Right lobe of liver (tissue), 6 donors: ENCODE measurements at regions not wholly inside any gene's neighbourhood (a gene's known extent, or its start where the extent isn't known, plus 50 kb on each side); places are given as distances from the start of the nearest gene placed in this dataset.
A peak's percentile ranks its signal among the peaks of the same experiment; 100 is the strongest.

ENCODE experiments used
- ATAC-seq, 4 donors: fragments of 200-7000 bp; cut with Tn5 transposase; one replicate each; pipeline ENCODE4 v1.9.1; 2020; ENCODE audit warnings: mild to moderate bottlenecking in 4 of 4, moderate library complexity in 4 of 4
- DNase-seq, 3 donors: peaks; one replicate each; pipeline ENCODE4 v3.0.0-alpha.2; 2020
- H3K27ac ChIP-seq, 3 donors: fragments of 200-600 bp; one replicate each; pipeline ENCODE4 v1.8.0; 2022
- H3K27me3 ChIP-seq, 2 donors: fragments of 200-600 bp; one replicate each; pipeline ENCODE4 v1.8.0; 2022
- H3K36me3 ChIP-seq, 4 donors: fragments of 200-600 bp; sonication (generic) in 1 of 4; one replicate each; pipeline versions ENCODE4 v1.5.1 to v1.8.0; 2017 to 2022; ENCODE audit warnings: control low read depth in 1 of 4
- H3K4me1 ChIP-seq, 4 donors: fragments of 200-600 bp; sonication (generic) in 1 of 4; one replicate each; pipeline versions ENCODE4 v1.5.1 to v1.8.0; 2017 to 2022; ENCODE audit warnings: control low read depth in 1 of 4
- H3K4me3 ChIP-seq, 3 donors: fragments of 200-600 bp; one replicate each; pipeline ENCODE4 v1.8.0; 2022
- H3K9me3 ChIP-seq, 4 donors: fragments of 200-600 bp; sonication (generic) in 1 of 4; one replicate each; pipeline versions ENCODE4 v1.5.1 to v1.8.0; 2017 to 2022; ENCODE audit warnings: control low read depth in 1 of 4
- CTCF ChIP-seq, 4 donors: fragments of 200-600 bp in 3 of 4; fragments of 450-650 bp in 1 of 4; IDR thresholded peaks; one replicate each; pipeline versions ENCODE4 v1.5.1 to v1.8.0; 2016 to 2022; ENCODE audit warnings: antibody characterized with exemption in 4 of 4, mild to moderate bottlenecking in 2 of 4
- POLR2A ChIP-seq: fragments of 450-650 bp; IDR thresholded peaks from one replicate; pipeline ENCODE4 v1.6.1; 2017; ENCODE audit warnings: antibody characterized with exemption, mild to moderate bottlenecking
- WGBS: methylation state at CpG from one replicate; pipeline ENCODE4 v1.1.6; 2018; ENCODE audit warnings: low coverage, low lambda C conversion rate; ENCODE audit not compliant: insufficient coverage; ENCODE audit errors: missing lambda C conversion rate; 5-methylcytosine and 5-hydroxymethylcytosine counted together
- intact Hi-C, 2 donors: fragments of 100-400 bp; cut with DNase I; formaldehyde crosslinking; loops; one replicate each; pipeline versions ENCODE4 v1.11.2 to v1.14.1; 2022
- donor health status: DM: no; HTN: yes; CAD: no.
- donor health status: DM: no; HTN: no; CAD: no.
- donor health status: DM: no; HTN: no; CAD: no.
- donor health status: DM: no; HTN: yes; CAD: no.
- donor health status: DM: no; HTN: yes; CAD: no.

DNA sequence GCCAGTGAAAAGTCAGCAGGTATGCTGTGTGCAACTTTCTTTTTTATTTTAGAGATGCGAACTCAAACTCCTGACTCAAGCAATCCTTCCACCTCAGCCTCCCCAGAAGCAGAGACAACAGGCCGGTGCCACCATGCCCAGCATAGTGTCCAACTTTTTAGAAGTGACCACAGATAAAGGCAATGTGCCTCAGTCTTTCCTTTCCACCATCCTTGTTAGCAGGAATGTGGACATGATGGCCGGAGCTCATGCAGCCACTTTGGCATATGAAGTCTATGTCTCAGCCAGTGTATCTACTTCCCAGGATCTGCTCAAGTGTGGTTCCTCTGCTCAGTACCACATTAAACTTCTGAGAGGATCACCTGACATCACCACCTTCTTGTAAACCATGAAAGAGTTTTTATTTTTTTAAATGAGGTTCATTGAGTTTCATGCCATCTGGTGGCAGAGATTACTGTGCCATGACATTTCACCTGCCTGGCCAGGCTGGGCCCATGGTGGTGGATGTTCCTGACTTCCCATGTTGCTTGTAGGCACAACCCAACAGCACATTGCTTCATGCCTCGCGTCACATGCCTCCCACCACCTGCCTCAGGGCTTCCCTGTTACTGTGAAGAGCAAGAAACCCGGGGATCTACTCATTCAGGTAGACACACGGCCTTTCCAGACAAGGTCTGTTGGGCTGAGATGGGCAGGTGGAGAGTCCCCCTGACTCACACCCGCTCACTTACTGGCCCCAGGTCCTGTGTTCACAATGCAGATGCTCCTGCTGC lies 216.5 kb downstream of the LY86 start:
- Histone ChIP-seq H3K27me3 (no peaks in the 10 kb centered on the region), H3K36me3 (no peaks in the 10 kb centered on the region), H3K9me3 (no peaks in the 10 kb centered on the region), H3K27ac (no peak overlapping the region), H3K4me3 (no peak overlapping the region), H3K4me1 (peaks cover 0 to 11% (median 2%) of the 10 kb centered on the region in 4 donors)
- intact Hi-C loops, result no loop called here
- ATAC-seq (no peak), DNase-seq (no peak)
- no peak for TF ChIP-seq CTCF (IDR thresholded peaks at IDR 0.05)
- TF ChIP-seq POLR2A, result no peak
- WGBS, result 87% methylated on average over 3 of the region's 8 CpGs

GRCh38 chr6:6806844-6807518 lies 218.5 kb downstream of the LY86 start:
- no peak overlapping the region for H3K27ac ChIP-seq
- 64% methylated on average over 12 of the region's 12 CpGs for WGBS
- peak in 2 of 3 donors; percentile 57 to 69 for DNase-seq

GRCh38 chr6:6808343-6808742 lies 219.8 kb downstream of the LY86 start:
- Histone ChIP-seq H3K4me3 (peak overlapping the region in 2 of 3 donors; percentile 15 to 25), H3K9me3 (no peaks in the 10 kb centered on the region), H3K36me3 (no peaks in the 10 kb centered on the region), H3K4me1 (peaks cover 0 to 18% (median 2%) of the 10 kb centered on the region in 4 donors), H3K27ac (peak overlapping the region; percentile 55 to 93 (median 78)), H3K27me3 (no peaks in the 10 kb centered on the region)
- DNase-seq, result peak in 1 of 3 donors; percentile 65
- peak; percentile 4 to 55 (median 22) for ATAC-seq
- TF ChIP-seq CTCF (IDR thresholded peaks at IDR 0.05) (no peak), POLR2A (no peak)
- 44% methylated on average over 5 of the region's 5 CpGs for WGBS
- intact Hi-C loops, result no loop called here

More at GRCh38 chr6:6806844-6807518, 218.5 kb downstream of the LY86 start:
- Histone ChIP-seq H3K4me1 (peaks cover 0 to 17% (median 2%) of the 10 kb centered on the region in 4 donors), H3K9me3 (no peaks in the 10 kb centered on the region), H3K4me3 (no peak overlapping the region), H3K27me3 (no peaks in the 10 kb centered on the region), H3K36me3 (no peaks in the 10 kb centered on the region)
- peak; percentile 13 to 47 (median 23) for ATAC-seq
- intact Hi-C loops, result no loop called here
- TF ChIP-seq POLR2A, result no peak
- TF ChIP-seq CTCF (IDR thresholded peaks at IDR 0.05), result no peak

DNA sequence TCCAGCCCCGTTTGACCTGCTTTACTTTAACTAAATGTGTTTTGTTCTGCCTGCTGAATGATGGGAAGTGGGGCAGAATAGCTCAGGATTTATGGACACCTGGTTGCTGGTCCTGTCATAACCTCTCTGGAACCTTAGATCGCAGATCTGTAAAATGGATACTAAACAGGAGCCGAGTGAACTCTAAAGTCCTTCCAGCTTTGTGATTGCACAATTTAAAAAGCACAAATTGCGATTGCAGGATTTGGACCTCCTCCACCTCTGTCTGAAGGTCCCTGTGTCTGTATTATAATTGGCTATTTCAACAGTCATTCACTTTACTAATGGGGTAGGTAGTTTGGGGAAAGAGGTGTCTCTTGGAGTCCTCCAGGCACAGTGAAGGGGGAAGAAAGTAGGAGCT lies 220.4 kb downstream of the LY86 start:
- 23% methylated on average over 4 of the region's 4 CpGs for WGBS
- intact Hi-C loops, result no loop called here
- ATAC-seq (peak; percentile 29 to 79 (median 59)), DNase-seq (peak in 1 of 3 donors; percentile 70)
- H3K4me3 ChIP-seq, result peak overlapping the region in 2 of 3 donors; percentile 15 to 25
- TF ChIP-seq CTCF (IDR thresholded peaks at IDR 0.05), result no peak
- TF ChIP-seq POLR2A, result peak; percentile 57
- peak overlapping the region; percentile 55 to 93 (median 78) for H3K27ac ChIP-seq
- no peaks in the 10 kb centered on the region for H3K27me3 ChIP-seq
- H3K4me1 ChIP-seq, result peaks cover 0 to 18% (median 2%) of the 10 kb centered on the region in 4 donors
- H3K36me3 ChIP-seq, result no peaks in the 10 kb centered on the region
- no peaks in the 10 kb centered on the region for H3K9me3 ChIP-seq
